Sigmoid colon (tissue), 6 donors: ENCODE measurements at regions not wholly inside any gene's neighbourhood (a gene's known extent, or its start where the extent isn't known, plus 50 kb on each side); places are given as distances from the start of the nearest gene placed in this dataset.

ENCODE experiments used
- DNase-seq: peaks from one replicate; pipeline ENCODE4 v3.0.0-alpha.2; 2019
- H3K27ac ChIP-seq, 4 donors: fragments of 200-600 bp; sonication (generic); one replicate each; pipeline ENCODE4 v1.5.1; 2016 to 2019; ENCODE audit warnings: mild to moderate bottlenecking in 1 of 4
- H3K27me3 ChIP-seq, 3 donors: fragments of 200-600 bp; sonication (generic); one replicate each; pipeline ENCODE4 v1.5.1; 2019; ENCODE audit warnings: mild to moderate bottlenecking in 1 of 3
- H3K36me3 ChIP-seq, 4 donors: fragments of 200-600 bp; sonication (generic); one replicate each; pipeline ENCODE4 v1.5.1; 2016 to 2019
- H3K4me1 ChIP-seq, 4 donors: fragments of 200-600 bp; sonication (generic); one replicate each; pipeline ENCODE4 v1.5.1; 2017 to 2019
- H3K4me3 ChIP-seq, 4 donors: fragments of 200-600 bp; sonication (generic); one replicate each; pipeline ENCODE4 v1.5.1; 2017 to 2019; ENCODE audit warnings: mild to moderate bottlenecking in 2 of 4, moderate library complexity in 1 of 4
- H3K9me3 ChIP-seq, 4 donors: fragments of 200-600 bp in 3 of 4; sonication (generic) in 3 of 4; one replicate each; pipeline versions ENCODE4 v1.5.1 to v1.6.1; 2013 to 2019
- CTCF ChIP-seq, 4 experiments: fragments of 450-650 bp in 3 of 4; fragments of 200-600 bp in 1 of 4; IDR thresholded peaks; one replicate each; pipeline ENCODE4 v1.5.1; 2016 to 2019; ENCODE audit warnings: antibody characterized with exemption in 4 of 4, mild to moderate bottlenecking in 3 of 4, moderate library complexity in 2 of 4
- EP300 ChIP-seq, 4 donors: sonication (generic); formaldehyde crosslinking; IDR thresholded peaks; one replicate each; pipeline ENCODE4 v1.6.1; 2017; ENCODE audit warnings: antibody characterized with exemption in 4 of 4
- POLR2A ChIP-seq, 2 donors: fragments of 450-650 bp; IDR thresholded peaks; one replicate each; pipeline ENCODE4 v1.6.1; 2016; ENCODE audit warnings: antibody characterized with exemption in 2 of 2, mild to moderate bottlenecking in 2 of 2, moderate library complexity in 2 of 2
- POLR2AphosphoS5 ChIP-seq, 4 donors: sonication (generic); formaldehyde crosslinking; IDR thresholded peaks; one replicate each; pipeline ENCODE4 v1.6.1; 2017; ENCODE audit warnings: antibody characterized with exemption in 4 of 4
- WGBS, 2 donors: extraction: QIAGEN DNeasy Blood & Tissue Kit; methylation state at CpG; one replicate each; pipeline ENCODE4 v1.1.7; 2013; 5-methylcytosine and 5-hydroxymethylcytosine counted together
- intact Hi-C: fragments of 100-400 bp; cut with DNase I; formaldehyde crosslinking; loops from one replicate; pipeline ENCODE4 v1.15.1; 2023
- donor health status: healthy with polysubstance abuse.
- donor health status: healthy.

- Histone ChIP-seq H3K27ac (no peak overlapping the region), H3K4me1 (no peaks in the 10 kb centered on the region), H3K9me3 (no peaks in the 10 kb centered on the region), H3K27me3 (peaks cover 0 to 3% (median 0%) of the 10 kb centered on the region in 3 donors), H3K36me3 (no peaks in the 10 kb centered on the region), H3K4me3 (no peak overlapping the region)
- DNase-seq: no peak
- TF ChIP-seq POLR2AphosphoS5 (IDR thresholded peaks at IDR 0.05) (no peak), CTCF (IDR thresholded peaks at IDR 0.05) (no peak), EP300 (IDR thresholded peaks at IDR 0.05) (no peak), POLR2A (IDR thresholded peaks at IDR 0.05) (no peak)
- intact Hi-C loops: no loop called here
- 74 to 79% methylated on average over 5 of the region's 5 CpGs for WGBS, 2 donors
Measured at GRCh38 chr2:5751873-5752482, 59.8 kb downstream of the SOX11 start.

- Histone ChIP-seq H3K36me3 (no peaks in the 10 kb centered on the region), H3K9me3 (no peaks in the 10 kb centered on the region), H3K27me3 (peaks cover 0 to 3% (median 0%) of the 10 kb centered on the region in 3 donors), H3K4me3 (no peak overlapping the region), H3K4me1 (no peaks in the 10 kb centered on the region), H3K27ac (no peak overlapping the region)
- 51 to 56% methylated on average over 15 of the region's 15 CpGs for whole genome bisulfite sequencing, 2 donors
- no peak for DNase-seq
- intact Hi-C loops: no loop called here
- TF ChIP-seq POLR2AphosphoS5 (IDR thresholded peaks at IDR 0.05) (no peak), EP300 (IDR thresholded peaks at IDR 0.05) (no peak), POLR2A (IDR thresholded peaks at IDR 0.05) (no peak), CTCF (IDR thresholded peaks at IDR 0.05) (no peak)
Measured at GRCh38 chr2:5756272-5756671, 64.1 kb downstream of the SOX11 start.

- H3K4me1 ChIP-seq: no peaks in the 10 kb centered on the region
- intact Hi-C loops: no loop called here
- TF ChIP-seq CTCF (IDR thresholded peaks at IDR 0.05): no peak
- no peak for TF ChIP-seq POLR2AphosphoS5 (IDR thresholded peaks at IDR 0.05)
- TF ChIP-seq EP300 (IDR thresholded peaks at IDR 0.05): no peak
- no peak for TF ChIP-seq POLR2A (IDR thresholded peaks at IDR 0.05)
- H3K27ac ChIP-seq: no peak overlapping the region
- H3K36me3 ChIP-seq: no peaks in the 10 kb centered on the region
- no peak for DNase-seq
- WGBS, 2 donors: 88 to 93% methylated on average over 5 of the region's 5 CpGs
- H3K4me3 ChIP-seq: no peak overlapping the region
- no peaks in the 10 kb centered on the region for H3K9me3 ChIP-seq
- peaks cover 0 to 3% (median 0%) of the 10 kb centered on the region in 3 donors for H3K27me3 ChIP-seq
Measured at GRCh38 chr2:5758346-5758745, 66.2 kb downstream of the SOX11 start.

- TF ChIP-seq EP300 (IDR thresholded peaks at IDR 0.05) (no peak), CTCF (IDR thresholded peaks at IDR 0.05) (no peak), POLR2A (IDR thresholded peaks at IDR 0.05) (no peak), POLR2AphosphoS5 (IDR thresholded peaks at IDR 0.05) (no peak)
- WGBS, 2 donors: 70 to 80% methylated on average over 3 of the region's 3 CpGs
- H3K27ac ChIP-seq: no peak overlapping the region
- intact Hi-C loops: no loop called here
- no peaks in the 10 kb centered on the region for H3K4me1 ChIP-seq
- no peak overlapping the region for H3K4me3 ChIP-seq
- H3K36me3 ChIP-seq: no peaks in the 10 kb centered on the region
- no peaks in the 10 kb centered on the region for H3K9me3 ChIP-seq
- H3K27me3 ChIP-seq: peaks cover 0 to 3% (median 0%) of the 10 kb centered on the region in 3 donors
- no peak for DNase-seq
Measured at GRCh38 chr2:5759949-5760348, 67.8 kb downstream of the SOX11 start.

- no peaks in the 10 kb centered on the region for H3K9me3 ChIP-seq
- WGBS, 2 donors: 70 to 84% methylated on average over 3 of the region's 3 CpGs
- intact Hi-C loops: no loop called here
- no peaks in the 10 kb centered on the region for H3K27me3 ChIP-seq
- H3K36me3 ChIP-seq: no peaks in the 10 kb centered on the region
- no peak overlapping the region for H3K4me3 ChIP-seq
- TF ChIP-seq CTCF (IDR thresholded peaks at IDR 0.05) (no peak), EP300 (IDR thresholded peaks at IDR 0.05) (no peak), POLR2A (IDR thresholded peaks at IDR 0.05) (no peak), POLR2AphosphoS5 (IDR thresholded peaks at IDR 0.05) (no peak)
- no peaks in the 10 kb centered on the region for H3K4me1 ChIP-seq
- H3K27ac ChIP-seq: no peak overlapping the region
- DNase-seq: no peak
Measured at GRCh38 chr2:5763531-5763930, 71.3 kb downstream of the SOX11 start.
